ENCODE measurements at regions not wholly inside any gene's neighbourhood (a gene's known extent, or its start where the extent isn't known, plus 50 kb on each side); places are given as distances from the start of the nearest gene placed in this dataset.
A peak's percentile ranks its signal among the peaks of the same experiment; 100 is the strongest.

- Mint-ChIP-seq H3K27ac (no peak overlapping the region), H3K4me3 (peak overlapping the region; percentile 34; the same call in 1 of the 2 replicates), H3K36me3 (no peaks in the 10 kb centered on the region), H3K27me3 (ENCODE audit: low read depth) (peaks cover 8% of the 10 kb centered on the region; the same call in 1 of the 2 replicates), H3K4me1 (no peaks in the 10 kb centered on the region), H3K9me3 (peaks cover 31% of the 10 kb centered on the region)
- DNase-seq (ENCODE audit: low spot score) = peak; percentile 51
- ATAC-seq = peak; percentile 60
- TF ChIP-seq NR1H2 (CRISPR knock-in tag; IDR thresholded peaks at IDR 0.05) = no peak
- TF ChIP-seq, protein P1, sequence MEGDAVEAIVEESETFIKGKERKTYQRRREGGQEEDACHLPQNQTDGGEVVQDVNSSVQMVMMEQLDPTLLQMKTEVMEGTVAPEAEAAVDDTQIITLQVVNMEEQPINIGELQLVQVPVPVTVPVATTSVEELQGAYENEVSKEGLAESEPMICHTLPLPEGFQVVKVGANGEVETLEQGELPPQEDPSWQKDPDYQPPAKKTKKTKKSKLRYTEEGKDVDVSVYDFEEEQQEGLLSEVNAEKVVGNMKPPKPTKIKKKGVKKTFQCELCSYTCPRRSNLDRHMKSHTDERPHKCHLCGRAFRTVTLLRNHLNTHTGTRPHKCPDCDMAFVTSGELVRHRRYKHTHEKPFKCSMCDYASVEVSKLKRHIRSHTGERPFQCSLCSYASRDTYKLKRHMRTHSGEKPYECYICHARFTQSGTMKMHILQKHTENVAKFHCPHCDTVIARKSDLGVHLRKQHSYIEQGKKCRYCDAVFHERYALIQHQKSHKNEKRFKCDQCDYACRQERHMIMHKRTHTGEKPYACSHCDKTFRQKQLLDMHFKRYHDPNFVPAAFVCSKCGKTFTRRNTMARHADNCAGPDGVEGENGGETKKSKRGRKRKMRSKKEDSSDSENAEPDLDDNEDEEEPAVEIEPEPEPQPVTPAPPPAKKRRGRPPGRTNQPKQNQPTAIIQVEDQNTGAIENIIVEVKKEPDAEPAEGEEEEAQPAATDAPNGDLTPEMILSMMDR (IDR thresholded peaks at IDR 0.05) = no peak
- no peak for TF ChIP-seq USF1 (CRISPR knock-in tag; IDR thresholded peaks at IDR 0.05)
- TF ChIP-seq NFATC4 (CRISPR knock-in tag; IDR thresholded peaks at IDR 0.05) = no peak
- no peak for TF ChIP-seq ZBTB43 (CRISPR knock-in tag; IDR thresholded peaks at IDR 0.05)
- TF ChIP-seq E2F5 (CRISPR knock-in tag; IDR thresholded peaks at IDR 0.05) = no peak
- TF ChIP-seq, protein P2, sequence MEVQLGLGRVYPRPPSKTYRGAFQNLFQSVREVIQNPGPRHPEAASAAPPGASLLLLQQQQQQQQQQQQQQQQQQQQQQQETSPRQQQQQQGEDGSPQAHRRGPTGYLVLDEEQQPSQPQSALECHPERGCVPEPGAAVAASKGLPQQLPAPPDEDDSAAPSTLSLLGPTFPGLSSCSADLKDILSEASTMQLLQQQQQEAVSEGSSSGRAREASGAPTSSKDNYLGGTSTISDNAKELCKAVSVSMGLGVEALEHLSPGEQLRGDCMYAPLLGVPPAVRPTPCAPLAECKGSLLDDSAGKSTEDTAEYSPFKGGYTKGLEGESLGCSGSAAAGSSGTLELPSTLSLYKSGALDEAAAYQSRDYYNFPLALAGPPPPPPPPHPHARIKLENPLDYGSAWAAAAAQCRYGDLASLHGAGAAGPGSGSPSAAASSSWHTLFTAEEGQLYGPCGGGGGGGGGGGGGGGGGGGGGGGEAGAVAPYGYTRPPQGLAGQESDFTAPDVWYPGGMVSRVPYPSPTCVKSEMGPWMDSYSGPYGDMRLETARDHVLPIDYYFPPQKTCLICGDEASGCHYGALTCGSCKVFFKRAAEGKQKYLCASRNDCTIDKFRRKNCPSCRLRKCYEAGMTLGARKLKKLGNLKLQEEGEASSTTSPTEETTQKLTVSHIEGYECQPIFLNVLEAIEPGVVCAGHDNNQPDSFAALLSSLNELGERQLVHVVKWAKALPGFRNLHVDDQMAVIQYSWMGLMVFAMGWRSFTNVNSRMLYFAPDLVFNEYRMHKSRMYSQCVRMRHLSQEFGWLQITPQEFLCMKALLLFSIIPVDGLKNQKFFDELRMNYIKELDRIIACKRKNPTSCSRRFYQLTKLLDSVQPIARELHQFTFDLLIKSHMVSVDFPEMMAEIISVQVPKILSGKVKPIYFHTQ (CRISPR knock-in tag; IDR thresholded peaks at IDR 0.05) = no peak
- no peak for TF ChIP-seq MXD4 (CRISPR knock-in tag; IDR thresholded peaks at IDR 0.05; ENCODE audit: borderline replicate concordance)
- TF ChIP-seq JAZF1 (CRISPR knock-in tag; IDR thresholded peaks at IDR 0.05) = no peak
- TF ChIP-seq, protein P3, sequence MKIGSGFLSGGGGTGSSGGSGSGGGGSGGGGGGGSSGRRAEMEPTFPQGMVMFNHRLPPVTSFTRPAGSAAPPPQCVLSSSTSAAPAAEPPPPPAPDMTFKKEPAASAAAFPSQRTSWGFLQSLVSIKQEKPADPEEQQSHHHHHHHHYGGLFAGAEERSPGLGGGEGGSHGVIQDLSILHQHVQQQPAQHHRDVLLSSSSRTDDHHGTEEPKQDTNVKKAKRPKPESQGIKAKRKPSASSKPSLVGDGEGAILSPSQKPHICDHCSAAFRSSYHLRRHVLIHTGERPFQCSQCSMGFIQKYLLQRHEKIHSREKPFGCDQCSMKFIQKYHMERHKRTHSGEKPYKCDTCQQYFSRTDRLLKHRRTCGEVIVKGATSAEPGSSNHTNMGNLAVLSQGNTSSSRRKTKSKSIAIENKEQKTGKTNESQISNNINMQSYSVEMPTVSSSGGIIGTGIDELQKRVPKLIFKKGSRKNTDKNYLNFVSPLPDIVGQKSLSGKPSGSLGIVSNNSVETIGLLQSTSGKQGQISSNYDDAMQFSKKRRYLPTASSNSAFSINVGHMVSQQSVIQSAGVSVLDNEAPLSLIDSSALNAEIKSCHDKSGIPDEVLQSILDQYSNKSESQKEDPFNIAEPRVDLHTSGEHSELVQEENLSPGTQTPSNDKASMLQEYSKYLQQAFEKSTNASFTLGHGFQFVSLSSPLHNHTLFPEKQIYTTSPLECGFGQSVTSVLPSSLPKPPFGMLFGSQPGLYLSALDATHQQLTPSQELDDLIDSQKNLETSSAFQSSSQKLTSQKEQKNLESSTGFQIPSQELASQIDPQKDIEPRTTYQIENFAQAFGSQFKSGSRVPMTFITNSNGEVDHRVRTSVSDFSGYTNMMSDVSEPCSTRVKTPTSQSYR (CRISPR knock-in tag; IDR thresholded peaks at IDR 0.05) = no peak
- TF ChIP-seq, protein P4, sequence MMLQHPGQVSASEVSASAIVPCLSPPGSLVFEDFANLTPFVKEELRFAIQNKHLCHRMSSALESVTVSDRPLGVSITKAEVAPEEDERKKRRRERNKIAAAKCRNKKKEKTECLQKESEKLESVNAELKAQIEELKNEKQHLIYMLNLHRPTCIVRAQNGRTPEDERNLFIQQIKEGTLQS (CRISPR knock-in tag; conservative IDR thresholded peaks at IDR 0.05) = no peak
- TF ChIP-seq ATF1 (CRISPR knock-in tag; IDR thresholded peaks at IDR 0.05) = no peak
- no peak for TF ChIP-seq NFE2L1 (CRISPR knock-in tag; IDR thresholded peaks at IDR 0.05)
- TF ChIP-seq GABPB1 (CRISPR knock-in tag; IDR thresholded peaks at IDR 0.05) = no peak
- no peak for TF ChIP-seq ZMAT4 (CRISPR knock-in tag; IDR thresholded peaks at IDR 0.05)
- TF ChIP-seq, protein P5, sequence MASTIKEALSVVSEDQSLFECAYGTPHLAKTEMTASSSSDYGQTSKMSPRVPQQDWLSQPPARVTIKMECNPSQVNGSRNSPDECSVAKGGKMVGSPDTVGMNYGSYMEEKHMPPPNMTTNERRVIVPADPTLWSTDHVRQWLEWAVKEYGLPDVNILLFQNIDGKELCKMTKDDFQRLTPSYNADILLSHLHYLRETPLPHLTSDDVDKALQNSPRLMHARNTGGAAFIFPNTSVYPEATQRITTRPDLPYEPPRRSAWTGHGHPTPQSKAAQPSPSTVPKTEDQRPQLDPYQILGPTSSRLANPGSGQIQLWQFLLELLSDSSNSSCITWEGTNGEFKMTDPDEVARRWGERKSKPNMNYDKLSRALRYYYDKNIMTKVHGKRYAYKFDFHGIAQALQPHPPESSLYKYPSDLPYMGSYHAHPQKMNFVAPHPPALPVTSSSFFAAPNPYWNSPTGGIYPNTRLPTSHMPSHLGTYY (CRISPR knock-in tag; IDR thresholded peaks at IDR 0.05) = no peak
- CTCF ChIA-PET = interaction anchor here (0.5 to 1.9 kb wide), 5 partner anchors 213 to 567 kb away, joined by 3 to 9 read pairs (median 4); no protein-coding TSS in a partner anchor
- POLR2A ChIA-PET = no interaction called here
These were observed 560.0 kb downstream of the BRINP1 start for GRCh38 chr9:118809160-118809625.

Data from WTC11 (cell line).